GM12875 (cell line): ENCODE measurements at regions not wholly inside any gene's neighbourhood (a gene's known extent, or its start where the extent isn't known, plus 50 kb on each side); places are given as distances from the start of the nearest gene placed in this dataset.

Experiments used
- H3K4me3 ChIP-seq: one replicate; pipeline ENCODE4 v1.5.1; 2011; ENCODE audit warnings: low read depth, low read length, control low read depth
- TF ChIP-seq, protein P1 (sequence below): IDR thresholded peaks from 2 replicates; pipeline ENCODE4 v1.5.1; 2011; ENCODE audit warnings: low read depth, mild to moderate bottlenecking, control low read depth, inconsistent platforms, low read length, moderate library complexity, borderline replicate concordance; ENCODE audit not compliant: insufficient read depth

DNA sequence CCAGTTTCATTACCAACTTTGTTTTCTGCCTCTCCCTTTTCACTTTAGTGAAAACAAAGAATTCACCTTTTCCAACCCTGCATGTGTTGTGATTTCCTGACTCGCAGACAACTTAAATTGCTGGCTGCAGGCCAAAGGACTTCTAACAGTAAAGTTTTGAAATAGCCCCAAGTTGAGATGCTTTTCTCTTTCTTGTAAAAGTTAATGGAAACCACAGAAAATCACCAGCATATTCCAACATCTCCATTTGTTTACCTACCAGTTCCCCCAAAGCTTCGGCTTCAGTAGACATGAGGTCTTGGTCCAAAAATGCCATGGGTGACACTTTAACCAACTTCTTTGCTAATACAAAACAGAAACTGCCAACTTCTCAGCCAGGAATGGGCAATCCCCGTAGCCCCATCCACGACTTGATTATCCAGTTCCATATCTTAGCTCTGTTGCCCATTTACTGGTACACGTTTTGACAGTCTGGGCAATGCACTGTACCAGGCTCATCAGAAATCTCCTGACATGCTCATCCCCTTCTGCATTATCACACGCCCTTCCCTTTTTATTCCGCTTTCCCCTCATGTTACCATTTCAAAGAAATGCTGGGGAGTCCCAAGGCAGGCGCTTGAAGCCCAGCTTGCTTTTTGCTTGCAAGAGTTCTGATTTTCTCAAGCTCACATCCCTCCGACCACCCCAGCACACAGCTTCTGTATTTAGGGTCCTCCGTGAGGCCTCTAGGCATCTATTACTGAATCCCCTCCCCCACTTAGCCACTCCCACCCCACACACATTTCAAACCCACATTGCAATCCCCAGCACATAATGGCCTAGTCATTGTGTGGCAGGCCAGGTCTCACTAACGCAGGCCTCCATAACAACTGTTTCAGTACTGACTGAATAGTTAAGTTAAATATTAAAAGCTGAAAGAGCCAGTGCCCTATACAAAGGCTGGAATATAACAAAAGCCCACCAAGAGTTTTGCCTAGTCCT, 137.9 kb upstream of the S100G start:
- H3K4me3 ChIP-seq = no peak overlapping the region
- TF ChIP-seq, protein P1, sequence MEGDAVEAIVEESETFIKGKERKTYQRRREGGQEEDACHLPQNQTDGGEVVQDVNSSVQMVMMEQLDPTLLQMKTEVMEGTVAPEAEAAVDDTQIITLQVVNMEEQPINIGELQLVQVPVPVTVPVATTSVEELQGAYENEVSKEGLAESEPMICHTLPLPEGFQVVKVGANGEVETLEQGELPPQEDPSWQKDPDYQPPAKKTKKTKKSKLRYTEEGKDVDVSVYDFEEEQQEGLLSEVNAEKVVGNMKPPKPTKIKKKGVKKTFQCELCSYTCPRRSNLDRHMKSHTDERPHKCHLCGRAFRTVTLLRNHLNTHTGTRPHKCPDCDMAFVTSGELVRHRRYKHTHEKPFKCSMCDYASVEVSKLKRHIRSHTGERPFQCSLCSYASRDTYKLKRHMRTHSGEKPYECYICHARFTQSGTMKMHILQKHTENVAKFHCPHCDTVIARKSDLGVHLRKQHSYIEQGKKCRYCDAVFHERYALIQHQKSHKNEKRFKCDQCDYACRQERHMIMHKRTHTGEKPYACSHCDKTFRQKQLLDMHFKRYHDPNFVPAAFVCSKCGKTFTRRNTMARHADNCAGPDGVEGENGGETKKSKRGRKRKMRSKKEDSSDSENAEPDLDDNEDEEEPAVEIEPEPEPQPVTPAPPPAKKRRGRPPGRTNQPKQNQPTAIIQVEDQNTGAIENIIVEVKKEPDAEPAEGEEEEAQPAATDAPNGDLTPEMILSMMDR = no peak

DNA sequence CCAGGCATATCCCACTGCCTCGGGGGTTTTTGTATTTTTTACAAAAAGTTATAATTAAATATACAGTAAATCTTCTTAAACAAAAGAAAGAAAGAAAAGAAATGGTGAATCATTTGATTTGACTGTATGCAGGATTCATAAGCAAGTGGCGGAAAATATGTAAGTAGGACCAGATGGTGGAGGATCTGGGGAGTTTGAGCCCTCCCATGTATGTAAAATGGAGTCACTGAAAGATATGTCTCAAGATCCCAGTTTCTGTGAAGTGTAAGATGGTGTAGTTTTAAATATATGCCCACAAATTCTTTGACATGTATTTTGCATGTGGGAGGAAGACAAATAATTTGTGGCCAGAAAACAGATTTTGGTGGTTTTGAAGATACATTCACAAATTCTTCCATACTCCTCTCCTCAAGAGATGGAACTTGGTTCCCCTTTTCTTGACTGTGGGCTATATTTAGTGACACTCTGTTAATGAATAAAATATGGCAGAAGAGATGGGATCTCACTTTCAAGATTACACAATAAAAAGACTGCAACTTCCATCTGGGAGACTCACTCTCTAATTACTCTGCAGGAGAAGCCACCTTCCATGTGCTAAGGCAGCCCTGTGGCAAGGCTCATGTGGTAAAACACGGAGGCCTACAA, 133.6 kb upstream of the S100G start:
- TF ChIP-seq, protein P1 = no peak

DNA sequence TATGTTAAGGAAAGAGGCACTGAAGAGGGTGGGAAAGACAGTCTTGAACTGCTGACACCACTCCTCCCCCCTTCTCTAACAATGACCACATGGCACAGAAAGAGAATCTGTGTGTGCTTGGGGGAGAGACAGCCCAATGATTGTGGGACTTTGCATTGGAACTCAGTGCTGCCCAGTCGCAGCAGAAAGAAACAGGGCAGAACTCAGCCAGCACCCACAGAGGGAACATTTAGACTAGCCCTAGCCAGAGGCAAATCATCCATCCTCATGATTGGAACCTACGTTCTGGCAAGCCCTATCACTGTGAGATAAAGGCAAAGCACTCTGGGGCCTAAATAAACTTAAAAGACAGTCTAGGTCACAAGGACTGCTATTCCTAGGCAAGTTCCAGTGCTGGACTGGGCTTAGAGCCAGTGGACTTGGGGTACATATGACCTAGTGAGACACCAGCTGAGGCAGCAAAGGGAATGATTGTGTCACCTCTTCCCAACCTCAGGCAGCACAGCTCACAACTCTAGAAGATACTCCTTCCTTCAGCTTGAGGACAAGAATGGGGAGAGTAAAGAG, 132.8 kb upstream of the S100G start:
- TF ChIP-seq, protein P1 = no peak
- no peak overlapping the region for H3K4me3 ChIP-seq

More for the DNA sequence above, 133.6 kb upstream of the S100G start:
- H3K4me3 ChIP-seq = no peak overlapping the region

DNA sequence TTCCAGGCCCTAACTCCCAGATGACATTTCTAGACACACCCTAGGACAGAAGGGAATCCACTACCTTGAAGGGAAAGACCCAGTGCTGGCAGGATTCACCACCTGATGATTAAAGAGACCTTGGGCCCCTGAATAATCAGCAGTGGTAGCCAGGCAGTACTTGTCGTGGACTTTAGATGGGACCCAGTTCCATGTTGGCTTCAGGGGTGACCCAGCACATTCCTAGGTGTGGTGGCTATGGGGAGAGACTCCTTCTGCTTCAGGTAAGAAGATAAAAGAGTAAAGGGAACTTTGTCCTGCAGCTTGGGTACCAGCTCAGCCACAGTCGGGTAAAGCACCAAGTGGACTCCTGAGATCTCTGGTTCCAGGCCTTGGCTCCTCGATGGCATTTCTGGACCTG, 131.8 kb upstream of the S100G start:
- TF ChIP-seq, protein P1 = no peak
- no peak overlapping the region for H3K4me3 ChIP-seq

DNA sequence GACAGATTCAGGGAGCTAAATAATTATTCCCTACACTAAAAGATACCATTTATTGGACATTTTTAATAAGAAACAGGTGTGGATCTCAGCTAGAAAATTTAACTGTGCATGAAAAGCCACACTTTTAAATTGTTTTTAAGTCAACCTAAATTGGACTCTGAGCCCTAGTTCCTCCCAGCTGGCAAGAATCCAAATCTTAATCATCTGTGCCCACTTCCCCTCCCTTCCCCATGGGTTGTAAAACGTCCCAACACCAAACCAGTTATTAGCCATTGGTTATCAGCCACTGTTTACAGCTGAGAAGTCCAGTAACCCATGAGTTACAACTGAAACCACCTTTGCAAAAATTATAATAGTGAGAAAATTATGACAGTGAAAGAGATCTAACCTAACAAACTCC, 125.6 kb upstream of the S100G start:
- TF ChIP-seq, protein P1 = no peak
- H3K4me3 ChIP-seq = no peak overlapping the region

DNA sequence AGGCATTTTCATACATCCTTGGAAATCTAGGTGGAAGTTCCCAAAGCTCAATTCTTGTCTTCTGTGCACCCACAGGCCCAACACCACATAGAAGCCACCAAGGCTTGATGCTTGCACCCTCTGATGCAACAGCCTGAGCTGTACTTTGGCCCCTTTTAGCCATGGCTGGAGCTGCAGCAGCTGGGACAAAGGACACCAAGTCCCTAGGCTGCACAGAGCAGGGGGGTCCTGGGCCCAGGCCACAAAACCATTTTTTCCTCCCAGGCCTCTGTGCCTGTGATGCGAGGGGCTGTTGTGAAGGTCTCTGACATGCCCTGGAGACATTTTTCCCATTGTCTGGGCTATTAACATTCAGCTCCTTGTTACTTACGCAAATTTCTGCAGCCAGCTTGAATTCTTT, 124.0 kb upstream of the S100G start:
- TF ChIP-seq, protein P1 = no peak
- no peak overlapping the region for H3K4me3 ChIP-seq
